ENCODE measurements at regions not wholly inside any gene's neighbourhood (a gene's known extent, or its start where the extent isn't known, plus 50 kb on each side); places are given as distances from the start of the nearest gene placed in this dataset.

- no peak for DNase-seq
These were observed 88.5 kb downstream of the ELAPOR2 start for GRCh38 chr7:86970986-86971385.

- DNase-seq: no peak
These were observed 88.9 kb downstream of the ELAPOR2 start for GRCh38 chr7:86970547-86970946.

DNA sequence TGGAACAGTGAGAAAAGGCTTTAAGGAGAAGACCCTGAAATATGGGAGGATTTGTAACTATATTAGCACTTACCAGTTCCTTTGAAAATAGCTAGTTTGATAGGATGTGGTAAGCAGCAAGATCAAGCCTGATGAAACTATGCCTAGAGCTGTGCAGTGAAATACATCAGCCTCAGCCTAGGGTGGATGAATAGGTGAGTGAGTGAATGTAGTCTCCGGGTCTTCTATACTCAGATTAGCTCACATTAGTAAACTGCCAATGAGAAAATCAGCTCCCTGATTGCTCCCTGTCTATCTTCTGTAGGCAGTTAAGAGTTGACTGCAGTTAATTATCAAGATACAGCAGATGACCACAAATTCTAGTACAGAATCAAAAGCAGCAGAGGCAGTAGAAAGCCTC is 89.6 kb downstream of the ELAPOR2 start:
- DNase-seq: no peak

- peak; percentile 17 for DNase-seq
These were observed 90.8 kb downstream of the ELAPOR2 start for GRCh38 chr7:86968618-86969017.

GRCh38 chr7:86966916-86967315 is 92.5 kb downstream of the ELAPOR2 start:
- DNase-seq: no peak

GRCh38 chr7:86965727-86966120 is 93.7 kb downstream of the ELAPOR2 start:
- DNase-seq: no peak

DNA sequence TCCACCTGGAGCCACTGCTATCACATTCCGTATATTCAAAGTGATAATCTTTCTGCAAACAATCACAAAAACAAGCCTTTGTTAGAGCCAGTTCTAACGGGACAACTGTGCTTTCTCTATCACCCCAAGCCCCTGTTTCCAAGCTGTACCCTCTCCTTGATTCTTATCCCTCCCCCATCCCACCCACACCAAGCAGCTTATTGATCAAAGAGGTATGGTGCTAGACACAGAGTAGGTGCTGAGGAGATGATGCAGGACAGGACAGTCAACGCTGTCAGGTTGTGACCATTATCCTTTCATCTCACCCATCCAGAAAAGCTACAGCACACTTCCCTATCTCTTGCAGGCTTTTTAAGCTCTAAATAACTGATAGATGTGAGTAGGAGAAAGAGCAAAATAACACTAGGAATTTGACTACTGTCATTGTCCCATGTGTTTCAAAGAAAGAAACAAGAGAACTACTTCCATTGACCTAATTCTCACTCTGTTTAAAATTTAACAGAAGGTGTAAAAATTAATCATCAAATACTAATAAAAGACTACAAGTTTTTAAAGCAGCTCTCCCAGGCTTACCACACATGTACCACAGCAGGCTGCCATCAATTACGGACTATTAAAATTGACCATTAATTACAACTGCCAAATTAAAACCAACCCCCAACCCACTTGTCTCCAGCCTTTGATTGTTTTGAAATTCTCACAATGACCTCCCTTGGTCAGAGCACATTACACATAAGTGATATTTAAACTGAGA is 94.3 kb downstream of the ELAPOR2 start:
- no peak for DNase-seq

DNA sequence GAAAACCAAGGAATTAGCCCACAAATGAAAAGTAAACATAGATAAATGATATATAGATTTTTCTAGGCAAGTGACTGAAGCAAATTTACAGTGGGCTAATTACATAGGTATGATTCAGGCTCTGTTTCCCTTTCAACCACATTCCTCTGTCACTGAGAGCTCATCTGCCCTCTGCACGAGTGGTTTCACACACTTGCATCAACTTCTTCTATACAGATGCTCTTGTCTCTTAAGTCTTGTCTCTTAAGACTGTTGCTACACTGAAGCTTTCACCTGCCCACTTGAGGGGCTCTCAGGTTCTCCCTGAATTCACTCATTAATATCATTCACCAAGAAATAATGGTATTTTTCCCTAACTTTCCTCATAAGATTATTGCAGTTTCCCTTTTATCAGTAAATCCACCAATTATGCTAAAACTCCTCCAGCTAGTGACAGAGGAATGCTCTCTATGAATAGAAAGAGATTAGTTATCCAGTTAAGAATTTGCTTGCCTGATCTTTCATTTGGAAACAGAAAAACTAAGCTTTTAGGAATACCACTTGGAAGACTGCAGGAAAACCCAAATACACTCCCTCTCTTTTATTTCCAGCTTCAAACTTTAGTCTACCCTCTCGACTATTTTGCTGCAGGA is 95.7 kb downstream of the ELAPOR2 start:
- DNase-seq: no peak

GRCh38 chr7:86962623-86963022 is 96.8 kb downstream of the ELAPOR2 start:
- no peak for DNase-seq

- DNase-seq: no peak
These were observed 97.8 kb downstream of the ELAPOR2 start for GRCh38 chr7:86961686-86962085.

DNA sequence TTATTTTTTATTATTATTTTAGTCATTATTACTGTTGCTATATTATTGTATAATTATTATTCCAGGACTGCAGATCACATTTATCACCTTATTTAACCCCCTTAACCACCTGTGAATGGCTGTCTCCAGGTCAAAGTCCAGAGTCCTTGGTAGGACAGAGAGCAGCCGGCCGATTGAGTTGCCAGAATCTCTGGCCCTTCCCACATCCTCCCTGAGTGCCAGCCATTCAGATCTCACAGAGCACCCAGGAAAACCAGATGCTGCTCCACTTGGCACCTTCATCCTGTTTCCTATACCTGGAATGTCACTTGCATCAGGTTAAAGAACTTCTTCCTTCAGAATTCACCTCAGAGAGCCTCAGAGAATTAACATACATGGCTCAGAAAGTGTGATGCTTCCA is 101.1 kb downstream of the ELAPOR2 start:
- DNase-seq: no peak

GRCh38 chr7:86956567-86956966 is 102.9 kb downstream of the ELAPOR2 start:
- no peak for DNase-seq

DNA sequence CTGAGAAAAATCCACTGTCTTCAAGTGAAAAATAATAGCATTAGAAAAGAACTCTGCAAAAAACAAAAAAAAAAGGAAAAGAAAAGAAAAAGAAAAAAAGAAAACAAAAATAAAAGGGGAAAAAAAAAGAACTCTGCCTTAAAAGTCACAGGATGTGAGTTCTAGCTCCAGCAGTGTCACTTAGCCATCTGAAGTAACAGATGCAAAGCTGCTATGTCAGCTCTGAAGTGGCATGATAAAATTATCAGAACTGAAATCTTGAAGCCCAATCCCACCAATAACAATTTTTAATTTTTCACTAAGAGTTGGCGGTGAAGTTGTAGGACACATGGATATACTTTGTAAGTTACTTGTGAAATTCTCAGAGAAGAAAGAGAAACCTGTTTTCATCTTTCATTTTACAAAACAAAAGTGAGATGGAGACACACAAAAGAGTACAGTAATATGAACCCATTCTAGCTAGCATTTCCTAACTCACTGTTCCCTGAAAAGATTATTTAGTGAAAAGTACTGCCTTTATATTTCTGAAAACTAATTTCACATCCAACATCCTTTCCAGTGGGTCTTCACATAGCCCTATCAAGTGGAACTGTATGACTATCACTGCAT is 103.5 kb downstream of the ELAPOR2 start:
- no peak for DNase-seq

DNA sequence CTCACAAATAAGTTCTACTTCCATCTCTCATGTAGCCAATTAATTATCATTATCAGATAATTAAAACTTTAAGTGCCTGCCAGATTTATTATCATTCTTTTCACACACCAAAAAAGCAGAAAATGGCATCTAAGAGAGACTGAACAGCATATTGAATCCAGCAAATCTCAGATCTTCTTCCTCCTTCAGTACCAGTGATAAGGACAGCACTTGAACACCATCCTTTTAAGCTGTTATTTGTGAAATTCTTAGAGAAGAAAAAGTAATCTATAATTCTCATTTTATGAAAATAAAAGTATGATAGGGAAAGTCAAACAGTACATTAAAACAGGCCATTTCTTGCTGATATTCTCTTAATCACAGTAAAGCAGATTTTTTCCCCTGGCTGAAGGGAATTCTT is 104.5 kb downstream of the ELAPOR2 start:
- no peak for DNase-seq

DNA sequence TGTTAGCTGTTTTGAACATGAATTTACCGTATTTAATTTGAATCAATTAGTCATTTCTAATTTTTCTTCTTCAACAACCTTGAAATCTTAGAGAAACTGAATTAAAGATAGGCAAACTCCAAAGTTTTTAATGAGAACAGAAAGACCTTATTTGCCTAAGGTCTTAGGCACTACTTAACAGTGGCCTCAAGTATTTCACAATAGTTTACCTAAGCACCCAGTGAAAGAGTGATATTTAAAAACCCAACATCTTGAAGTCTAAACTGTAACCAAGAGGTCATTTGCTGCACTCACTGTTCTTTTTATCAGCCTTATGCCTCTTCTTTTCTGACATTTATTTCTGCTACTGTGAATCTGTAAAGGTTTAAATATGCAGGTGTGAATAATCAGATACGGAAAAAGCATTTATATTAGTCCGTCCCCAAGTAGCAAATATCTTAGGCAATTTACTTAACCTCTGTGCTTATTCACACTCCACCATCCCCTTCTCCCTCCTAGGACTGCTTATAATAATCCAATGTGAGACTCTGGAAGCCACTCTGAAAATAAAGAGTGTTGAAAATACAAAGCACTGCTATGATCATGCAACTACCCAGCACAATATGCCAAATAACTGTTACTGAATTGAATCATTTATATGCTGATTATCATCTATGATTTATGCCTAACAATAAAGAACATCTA is 105.7 kb downstream of the ELAPOR2 start:
- no peak for DNase-seq

GRCh38 chr7:86953219-86953618 is 106.2 kb downstream of the ELAPOR2 start:
- DNase-seq: no peak

DNA sequence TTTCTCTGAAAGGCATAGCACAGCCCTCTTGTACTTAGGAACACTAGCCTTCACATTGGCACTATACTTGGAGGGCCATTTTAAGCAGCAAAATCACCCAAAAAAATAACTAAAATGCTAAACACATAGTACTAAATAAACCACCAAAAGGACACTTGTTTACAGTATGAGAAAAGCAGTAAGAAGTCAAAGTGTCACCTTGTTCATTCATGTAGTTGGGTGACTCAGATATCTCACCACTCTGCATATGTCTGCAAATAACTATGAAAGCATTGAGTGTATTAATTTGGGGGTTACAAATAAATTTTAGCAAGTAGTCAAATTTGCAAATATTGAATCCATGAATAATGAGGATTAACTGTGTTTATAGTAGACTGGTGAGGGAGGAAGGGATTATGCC is 107.6 kb downstream of the ELAPOR2 start:
- no peak for DNase-seq

DNA sequence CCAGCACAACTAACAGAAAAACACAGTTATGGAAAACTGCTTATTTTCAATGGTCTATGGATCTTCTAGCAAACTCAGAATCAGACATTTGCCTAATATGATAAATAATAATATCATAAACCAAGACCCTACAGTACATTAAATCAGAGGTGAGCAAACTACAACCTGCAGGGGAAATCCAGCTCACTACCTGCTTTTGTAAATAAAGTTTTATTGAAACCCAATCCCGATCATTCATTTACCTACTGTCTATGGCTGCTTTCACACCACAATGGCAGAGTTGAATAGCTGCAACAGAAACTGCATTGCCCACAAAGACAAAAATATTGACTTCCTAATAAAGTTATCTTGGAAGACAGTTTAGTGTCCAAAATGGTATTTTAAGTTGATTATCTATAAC is 108.5 kb downstream of the ELAPOR2 start:
- DNase-seq: no peak

DNA sequence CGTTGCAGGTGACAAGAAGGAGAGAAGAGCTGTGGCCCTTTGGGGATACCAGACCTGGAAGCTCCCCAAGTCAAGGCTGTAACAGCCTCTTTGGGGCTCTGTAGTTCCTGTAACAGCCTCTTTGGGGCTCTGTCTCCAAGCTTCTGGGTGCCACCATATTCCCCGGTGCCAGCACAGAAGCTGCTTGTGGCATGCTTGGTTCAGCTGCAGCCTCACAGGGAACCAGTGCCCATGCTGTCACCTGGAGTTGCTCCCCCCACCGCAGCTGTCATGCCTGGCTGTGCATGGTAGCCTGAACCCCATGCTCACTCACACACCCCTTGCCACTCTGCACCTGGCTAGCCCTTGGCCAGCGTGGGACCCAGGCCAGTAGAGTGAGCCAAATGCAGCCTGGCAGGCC is 109.1 kb downstream of the ELAPOR2 start:
- DNase-seq: no peak

DNA sequence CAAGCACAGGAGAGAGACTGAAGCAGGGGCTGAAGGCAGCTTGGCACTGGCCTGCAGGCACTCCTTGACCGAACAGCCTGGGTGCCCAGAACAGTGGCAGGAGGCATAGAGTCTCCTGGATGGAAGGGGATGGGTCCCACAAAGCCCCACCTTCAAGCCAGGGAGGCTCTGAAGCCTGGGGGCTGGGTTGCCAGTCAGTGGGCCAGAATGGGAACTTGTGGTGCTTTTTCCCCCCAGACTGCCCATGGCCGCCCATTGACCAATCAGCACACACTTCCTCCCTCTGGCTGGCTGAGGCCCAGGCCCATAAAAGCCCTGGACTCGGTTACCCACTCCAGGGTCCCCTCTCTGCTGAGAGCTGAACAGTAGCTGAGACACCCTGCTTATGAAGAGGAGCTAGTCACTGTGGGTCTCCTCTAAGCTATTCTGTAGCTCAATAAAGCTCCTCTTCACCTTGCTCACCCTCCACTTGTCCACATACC is 109.6 kb downstream of the ELAPOR2 start:
- DNase-seq: no peak

DNA sequence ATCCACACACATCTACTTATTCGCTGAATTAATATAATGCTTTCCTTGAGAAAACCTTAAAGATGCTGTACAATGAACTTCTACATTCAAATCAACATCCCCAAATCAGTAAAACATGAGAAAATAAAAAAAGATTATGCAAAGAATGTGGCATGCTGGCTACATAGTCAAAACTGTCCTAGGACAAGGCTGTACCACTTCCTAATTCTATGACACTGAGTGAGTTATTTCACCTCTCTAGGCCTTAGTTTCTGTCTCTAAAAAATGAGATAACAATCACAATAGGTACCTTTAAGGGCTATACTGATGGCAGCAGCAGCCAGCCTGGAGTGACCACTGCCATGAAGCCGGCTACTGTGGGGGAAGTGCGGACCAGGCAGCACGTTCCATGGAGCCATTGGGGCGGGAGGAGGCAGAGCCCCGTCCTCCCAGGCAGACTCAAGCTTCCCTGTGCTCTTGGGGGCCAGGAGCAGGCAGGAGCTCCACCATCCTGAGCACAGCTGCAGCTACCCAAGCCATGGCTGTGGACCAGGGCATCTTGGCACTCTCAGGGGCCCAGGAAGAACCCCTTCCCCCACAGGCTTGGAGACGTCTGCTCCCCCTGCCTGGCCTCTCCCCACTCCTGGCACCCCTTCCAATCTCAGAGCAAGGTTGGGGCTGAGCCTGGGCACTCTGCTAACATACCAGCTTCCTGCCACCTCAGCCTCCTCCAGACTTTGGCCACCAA is 110.2 kb downstream of the ELAPOR2 start:
- DNase-seq: no peak

- no peak for DNase-seq
These were observed 111.5 kb downstream of the ELAPOR2 start for GRCh38 chr7:86947929-86948328.

DNA sequence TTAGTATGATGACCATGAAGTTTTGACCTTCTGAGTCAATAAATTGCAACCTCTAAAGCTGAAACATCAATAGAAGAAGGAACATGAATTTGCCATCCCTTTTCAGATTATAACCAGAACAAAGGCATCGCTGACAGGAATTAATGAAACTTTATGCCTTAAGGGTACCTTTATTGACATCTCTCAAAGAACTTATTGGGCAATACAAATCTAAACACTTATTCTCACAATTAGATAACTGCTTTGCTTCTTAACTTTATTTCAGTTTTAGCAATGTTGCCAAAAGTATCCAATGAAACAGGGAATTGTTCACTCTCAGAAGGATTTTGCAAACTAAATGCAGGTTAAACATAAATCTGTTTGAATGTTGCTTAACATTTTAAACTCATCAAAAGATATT is 116.0 kb downstream of the ELAPOR2 start:
- no peak for DNase-seq
